Coronary artery (tissue), 2 donors: ENCODE measurements at regions not wholly inside any gene's neighbourhood (a gene's known extent, or its start where the extent isn't known, plus 50 kb on each side); places are given as distances from the start of the nearest gene placed in this dataset.

Experiments
- DNase-seq: peaks from one replicate; pipeline ENCODE4 v3.0.0-alpha.2; 2017; ENCODE audit warnings: low spot score
- H3K27ac ChIP-seq, 2 donors: fragments of 200-600 bp; sonication (generic); one replicate each; pipeline ENCODE4 v1.5.1; 2016 to 2019
- H3K4me3 ChIP-seq: fragments of 200-600 bp; sonication (generic); 2 replicates; pipeline ENCODE4 v1.5.1; 2016; ENCODE audit warnings: mild to moderate bottlenecking, moderate library complexity
- TF ChIP-seq, protein P1 (sequence below): fragments of 200-600 bp; sonication (generic); IDR thresholded peaks from one replicate; pipeline ENCODE4 v1.5.1; 2019; ENCODE audit warnings: antibody characterized with exemption

GRCh38 chr7:41592236-41592635, 110.7 kb downstream of the INHBA start:
- TF ChIP-seq, protein P1, sequence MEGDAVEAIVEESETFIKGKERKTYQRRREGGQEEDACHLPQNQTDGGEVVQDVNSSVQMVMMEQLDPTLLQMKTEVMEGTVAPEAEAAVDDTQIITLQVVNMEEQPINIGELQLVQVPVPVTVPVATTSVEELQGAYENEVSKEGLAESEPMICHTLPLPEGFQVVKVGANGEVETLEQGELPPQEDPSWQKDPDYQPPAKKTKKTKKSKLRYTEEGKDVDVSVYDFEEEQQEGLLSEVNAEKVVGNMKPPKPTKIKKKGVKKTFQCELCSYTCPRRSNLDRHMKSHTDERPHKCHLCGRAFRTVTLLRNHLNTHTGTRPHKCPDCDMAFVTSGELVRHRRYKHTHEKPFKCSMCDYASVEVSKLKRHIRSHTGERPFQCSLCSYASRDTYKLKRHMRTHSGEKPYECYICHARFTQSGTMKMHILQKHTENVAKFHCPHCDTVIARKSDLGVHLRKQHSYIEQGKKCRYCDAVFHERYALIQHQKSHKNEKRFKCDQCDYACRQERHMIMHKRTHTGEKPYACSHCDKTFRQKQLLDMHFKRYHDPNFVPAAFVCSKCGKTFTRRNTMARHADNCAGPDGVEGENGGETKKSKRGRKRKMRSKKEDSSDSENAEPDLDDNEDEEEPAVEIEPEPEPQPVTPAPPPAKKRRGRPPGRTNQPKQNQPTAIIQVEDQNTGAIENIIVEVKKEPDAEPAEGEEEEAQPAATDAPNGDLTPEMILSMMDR = no peak
- no peak for DNase-seq
- Histone ChIP-seq H3K4me3 (no peak overlapping the region), H3K27ac (no peak overlapping the region)

GRCh38 chr7:41590986-41591385, 111.9 kb downstream of the INHBA start:
- no peak overlapping the region for H3K27ac ChIP-seq
- TF ChIP-seq, protein P1 = no peak
- H3K4me3 ChIP-seq = no peak overlapping the region
- no peak for DNase-seq

GRCh38 chr7:41588341-41588740, 114.5 kb downstream of the INHBA start:
- Histone ChIP-seq H3K4me3 (no peak overlapping the region), H3K27ac (no peak overlapping the region)
- TF ChIP-seq, protein P1 = no peak
- no peak for DNase-seq

GRCh38 chr7:41586931-41587640, 115.8 kb downstream of the INHBA start:
- no peak overlapping the region for H3K4me3 ChIP-seq
- DNase-seq = no peak
- no peak overlapping the region for H3K27ac ChIP-seq
- TF ChIP-seq, protein P1 = no peak

DNA sequence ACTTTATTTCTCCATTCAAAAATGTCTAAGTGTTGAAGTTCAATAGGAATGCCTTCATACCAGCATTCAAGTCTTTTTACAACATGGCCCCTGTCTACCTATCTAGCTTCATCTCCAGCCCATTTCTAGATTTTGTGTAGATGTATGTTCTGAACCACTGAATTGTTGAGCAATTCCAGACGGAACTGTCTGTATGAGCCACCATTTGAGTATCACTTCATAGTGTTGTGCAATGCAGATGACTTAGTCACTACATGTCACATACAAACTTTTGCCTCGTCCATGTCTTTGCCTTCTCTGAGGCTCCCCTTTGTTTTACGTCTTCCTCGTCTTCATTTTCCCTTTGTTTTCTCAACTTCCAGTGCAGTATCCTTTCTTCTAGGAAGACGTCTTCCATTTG, 118.1 kb downstream of the INHBA start:
- no peak for DNase-seq
- TF ChIP-seq, protein P1 = no peak
- Histone ChIP-seq H3K4me3 (no peak overlapping the region), H3K27ac (no peak overlapping the region)

DNA sequence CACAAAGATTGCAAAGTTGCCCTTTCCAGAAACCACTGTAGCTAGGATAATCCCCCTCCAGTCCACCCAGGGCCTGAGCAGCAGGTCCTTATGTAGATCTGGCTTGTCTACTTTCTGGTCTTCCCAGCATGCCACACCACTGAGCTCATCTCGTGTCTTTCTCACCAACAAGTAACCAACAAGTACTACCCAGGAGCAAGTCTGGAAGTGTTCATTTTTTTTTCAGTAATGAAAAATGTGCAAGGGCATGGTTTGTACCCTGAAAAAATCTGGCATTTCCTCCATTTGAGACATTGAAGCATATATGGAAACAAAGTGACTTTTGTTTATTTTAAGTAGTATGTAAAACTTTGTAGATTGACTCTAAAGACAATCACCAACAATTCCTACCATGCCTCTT, 120.8 kb downstream of the INHBA start:
- H3K4me3 ChIP-seq = no peak overlapping the region
- TF ChIP-seq, protein P1 = no peak
- no peak overlapping the region for H3K27ac ChIP-seq
- DNase-seq = no peak

DNA sequence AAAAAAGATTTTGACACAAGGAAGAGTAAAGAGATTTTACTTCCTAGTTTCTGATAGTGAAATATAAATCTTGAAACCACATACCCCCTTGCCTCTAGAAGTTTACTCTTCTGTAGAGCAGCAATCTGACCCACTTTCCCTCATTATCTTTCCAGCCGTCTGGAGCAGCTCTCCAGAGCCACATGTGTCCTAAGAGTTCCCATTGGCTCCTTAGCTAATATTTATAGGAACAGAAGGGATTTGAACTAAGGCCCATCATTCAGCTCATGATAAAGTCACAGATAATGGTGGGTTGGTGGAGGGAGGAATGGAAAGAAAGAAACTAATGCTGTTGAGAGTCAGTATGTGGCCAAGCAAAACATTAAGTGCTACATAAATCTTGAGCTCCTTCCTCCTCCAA, 121.8 kb downstream of the INHBA start:
- DNase-seq = no peak
- H3K27ac ChIP-seq = no peak overlapping the region

More for the DNA sequence above, 121.8 kb downstream of the INHBA start:
- no peak overlapping the region for H3K4me3 ChIP-seq
- TF ChIP-seq, protein P1 = no peak
